Endothelial cell of umbilical vein (primary cell): ENCODE measurements at regions not wholly inside any gene's neighbourhood (a gene's known extent, or its start where the extent isn't known, plus 50 kb on each side); places are given as distances from the start of the nearest gene placed in this dataset.

ENCODE experiments used
- BruUV-seq: library from RNA; stranded (reverse); fragments of 400-500 nt; replicated peaks from 2 replicates; lab custom pipeline; 2021; lab: Mats Ljungman, UMichigan
- CTCF ChIA-PET: fragments of 300-600, 350-600 bp; sonication (Branson Sonifier 250); formaldehyde crosslinking; loops from one replicate; lab custom pipeline; 2021; ENCODE audit warnings: antibody characterized with exemption, inconsistent platforms; lab: Charles Lee
- POLR2A ChIA-PET: fragments of 300-600, 350-600 bp; sonication (Branson Sonifier 250); formaldehyde crosslinking; loops from one replicate; lab custom pipeline; 2021; ENCODE audit warnings: antibody characterized with exemption, inconsistent platforms; lab: Charles Lee
- DNase-seq: peaks from one replicate; pipeline ENCODE4 v3.0.0-alpha.2; 2011; ENCODE audit warnings: low read depth, low spot score
- FAIRE-seq: peaks from 2 replicates; lab custom pipeline; 2011; peaks lifted over from hg19 to GRCh38; lab: Jason Lieb, UNC
- H2AFZ ChIP-seq: 2 replicates; pipeline ENCODE4 v1.6.0; 2012; ENCODE audit warnings: low read depth, low read length, control low read depth, inconsistent platforms
- H3K27ac ChIP-seq: 2 replicates; pipeline ENCODE4 v1.5.1; 2011; ENCODE audit warnings: low read depth, mild to moderate bottlenecking, control low read depth, low read length, moderate library complexity; ENCODE audit not compliant: insufficient read depth
- H3K27me3 ChIP-seq, 2 experiments: 2 replicates each; pipeline versions ENCODE4 v1.6.0 to v1.6.1; 2011; ENCODE audit warnings: low read length in 2 of 2, mixed read lengths in 1 of 2; ENCODE audit not compliant: control insufficient read depth in 2 of 2, insufficient read depth in 2 of 2
- H3K36me3 ChIP-seq, 2 experiments: 2 replicates in 1 of 2; 3 replicates in 1 of 2; pipeline ENCODE4 v1.5.1; 2011; ENCODE audit warnings: low read length in 2 of 2, mild to moderate bottlenecking in 1 of 2, moderate library complexity in 1 of 2; ENCODE audit not compliant: control insufficient read depth in 2 of 2, insufficient read depth in 2 of 2; ENCODE audit errors: extremely low read depth in 1 of 2
- H3K4me1 ChIP-seq: 3 replicates; pipeline ENCODE4 v1.5.1; 2011; ENCODE audit warnings: mild to moderate bottlenecking, low read length; ENCODE audit not compliant: control insufficient read depth, insufficient read depth; ENCODE audit errors: extremely low read depth
- H3K4me2 ChIP-seq: 2 replicates; pipeline ENCODE4 v1.6.1; 2011; ENCODE audit warnings: low read length, control low read depth, mixed read lengths; ENCODE audit not compliant: insufficient read depth
- H3K4me3 ChIP-seq, 3 experiments: fragments of 200-600 bp in 1 of 3; sonication (generic), shearing (Covaris generic) in 1 of 3; replicated peaks in 1 of 3; 2 replicates each; pipeline ENCODE4 v1.5.1; 2011 to 2016; ENCODE audit warnings: control low read depth in 3 of 3, low read length in 3 of 3, mild to moderate bottlenecking in 2 of 3, inconsistent platforms in 1 of 3, low read depth in 1 of 3, moderate library complexity in 1 of 3; ENCODE audit not compliant: insufficient read depth in 1 of 3
- H3K79me2 ChIP-seq: 2 replicates; pipeline ENCODE4 v1.6.0; 2012; ENCODE audit warnings: low read length, inconsistent platforms; ENCODE audit not compliant: control insufficient read depth, insufficient read depth
- H3K9ac ChIP-seq: replicated peaks from 2 replicates; pipeline ENCODE3; 2011; ENCODE audit warnings: low read length, control low read depth; ENCODE audit not compliant: insufficient read depth; ENCODE audit errors: extremely low read depth
- H3K9me1 ChIP-seq: replicated peaks from 3 replicates; pipeline ENCODE4 v1.6.0; 2011; ENCODE audit warnings: mild to moderate bottlenecking, low read length; ENCODE audit not compliant: control insufficient read depth, insufficient read depth; ENCODE audit errors: extremely low read depth
- H3K9me3 ChIP-seq: replicated peaks from 2 replicates; pipeline ENCODE4 v1.5.1; 2012; ENCODE audit warnings: low read length, inconsistent platforms; ENCODE audit not compliant: control insufficient read depth, insufficient read depth
- H4K20me1 ChIP-seq: replicated peaks from 2 replicates; pipeline ENCODE3; 2011; ENCODE audit warnings: mild to moderate bottlenecking, low read length; ENCODE audit not compliant: control insufficient read depth, insufficient read depth; ENCODE audit errors: extremely low read depth
- EZH2 ChIP-seq: IDR thresholded peaks from 2 replicates; pipeline ENCODE4 v1.6.1; 2012; ENCODE audit warnings: borderline replicate concordance, low read depth, mild to moderate bottlenecking, moderate library complexity, low read length, inconsistent platforms; ENCODE audit not compliant: severe bottlenecking
- FOS ChIP-seq: IDR thresholded peaks from 2 replicates; pipeline ENCODE4 v1.6.1; 2011; ENCODE audit warnings: mild to moderate bottlenecking, low read length, moderate library complexity, borderline replicate concordance; ENCODE audit not compliant: insufficient read depth
- GATA2 ChIP-seq: IDR thresholded peaks from 2 replicates; pipeline ENCODE4 v1.7.0; 2011; ENCODE audit warnings: low read depth, mild to moderate bottlenecking, moderate library complexity, mixed read lengths, low read length; ENCODE audit not compliant: insufficient read length, insufficient read depth
- JUN ChIP-seq: IDR thresholded peaks from 2 replicates; pipeline ENCODE4 v1.6.1; 2011; ENCODE audit warnings: borderline replicate concordance, low read depth; ENCODE audit not compliant: insufficient read length, insufficient read depth
- MYC ChIP-seq: IDR thresholded peaks from one replicate; pipeline ENCODE4 v1.6.1; 2011; ENCODE audit warnings: mild to moderate bottlenecking, low read depth, low read length
- POLR2A ChIP-seq: IDR thresholded peaks from 2 replicates; pipeline ENCODE4 v1.6.1; 2012; ENCODE audit warnings: low read depth, mild to moderate bottlenecking, control low read depth, low read length
- POLR2AphosphoS5 ChIP-seq: IDR thresholded peaks from 2 replicates; pipeline ENCODE4 v1.6.1; 2012; ENCODE audit warnings: low read depth, mild to moderate bottlenecking, control low read depth, low read length, moderate library complexity; ENCODE audit not compliant: insufficient read depth
- dilution Hi-C: fragments of 300-500 bp; cut with MboI; formaldehyde crosslinking; loops from one replicate; pipeline ENCODE4 v1.15.0; 2019; ENCODE audit warnings: low sequenced_read_pairs; ENCODE audit not compliant: extremely low pct_ligation_motif_present
- intact Hi-C: fragments of 100-400 bp; cut with micrococcal nuclease; formaldehyde crosslinking; loops from one replicate; pipeline ENCODE4 v1.10.0; 2022
- TF ChIP-seq, protein P1 (sequence below): IDR thresholded peaks from 2 replicates; pipeline ENCODE4 v1.6.1; 2011; ENCODE audit not compliant: insufficient read depth, insufficient read length
- TF ChIP-seq, protein P2 (sequence below), 2 donors: IDR thresholded peaks; 1 replicate in 1 of 2; 2 replicates in 1 of 2; pipeline ENCODE4 v1.5.1; 2011; ENCODE audit warnings: low read length in 2 of 2, mild to moderate bottlenecking in 2 of 2, moderate library complexity in 2 of 2, control low read depth in 1 of 2, inconsistent platforms in 1 of 2, low read depth in 1 of 2; ENCODE audit not compliant: insufficient read depth in 1 of 2; ENCODE audit errors: extremely low read depth in 1 of 2

DNA sequence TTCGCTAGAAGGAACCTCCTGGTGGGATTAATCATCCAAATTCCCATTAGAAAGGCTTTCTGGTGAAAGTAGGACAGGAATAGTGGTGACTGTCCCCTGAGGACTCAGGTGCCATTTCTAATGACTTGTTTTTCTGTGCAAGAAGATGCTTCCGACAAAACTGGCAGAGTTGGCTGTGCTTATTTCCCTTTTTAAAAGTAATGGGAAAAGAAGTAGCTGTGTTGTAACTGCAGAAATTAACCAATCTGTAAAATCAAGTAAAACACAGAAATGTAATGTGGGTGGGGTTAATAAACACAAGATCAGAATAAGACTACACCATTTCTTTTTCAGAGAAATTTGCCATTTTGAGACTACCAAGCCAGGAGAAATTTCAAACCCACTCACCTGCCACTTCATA, 55.0 kb upstream of the FAM9B start:
- Histone ChIP-seq H3K9me3 (no peaks in the 10 kb centered on the region), H3K27me3 (no peaks in the 10 kb centered on the region), H3K4me3 (no peak overlapping the region), H3K9me1 (no peaks in the 10 kb centered on the region), H3K4me1 (no peaks in the 10 kb centered on the region), H3K4me2 (no peak overlapping the region), H4K20me1 (no peaks in the 10 kb centered on the region), H3K27ac (no peak overlapping the region), H3K9ac (no peak overlapping the region), H2AFZ (no peak overlapping the region), H3K36me3 (no peaks in the 10 kb centered on the region), H3K79me2 (no peaks in the 10 kb centered on the region)
- BruUV-seq: no TSS peak
- FAIRE-seq (no peak), DNase-seq (no peak)
- intact Hi-C loops: no loop called here
- POLR2A ChIA-PET: no interaction called here
- TF ChIP-seq JUN (no peak), FOS (no peak), POLR2AphosphoS5 (no peak), EZH2 (no peak), POLR2A (no peak), MYC (no peak), GATA2 (no peak)
- TF ChIP-seq, protein P1, sequence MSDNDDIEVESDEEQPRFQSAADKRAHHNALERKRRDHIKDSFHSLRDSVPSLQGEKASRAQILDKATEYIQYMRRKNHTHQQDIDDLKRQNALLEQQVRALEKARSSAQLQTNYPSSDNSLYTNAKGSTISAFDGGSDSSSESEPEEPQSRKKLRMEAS: no peak
- TF ChIP-seq, protein P2, sequence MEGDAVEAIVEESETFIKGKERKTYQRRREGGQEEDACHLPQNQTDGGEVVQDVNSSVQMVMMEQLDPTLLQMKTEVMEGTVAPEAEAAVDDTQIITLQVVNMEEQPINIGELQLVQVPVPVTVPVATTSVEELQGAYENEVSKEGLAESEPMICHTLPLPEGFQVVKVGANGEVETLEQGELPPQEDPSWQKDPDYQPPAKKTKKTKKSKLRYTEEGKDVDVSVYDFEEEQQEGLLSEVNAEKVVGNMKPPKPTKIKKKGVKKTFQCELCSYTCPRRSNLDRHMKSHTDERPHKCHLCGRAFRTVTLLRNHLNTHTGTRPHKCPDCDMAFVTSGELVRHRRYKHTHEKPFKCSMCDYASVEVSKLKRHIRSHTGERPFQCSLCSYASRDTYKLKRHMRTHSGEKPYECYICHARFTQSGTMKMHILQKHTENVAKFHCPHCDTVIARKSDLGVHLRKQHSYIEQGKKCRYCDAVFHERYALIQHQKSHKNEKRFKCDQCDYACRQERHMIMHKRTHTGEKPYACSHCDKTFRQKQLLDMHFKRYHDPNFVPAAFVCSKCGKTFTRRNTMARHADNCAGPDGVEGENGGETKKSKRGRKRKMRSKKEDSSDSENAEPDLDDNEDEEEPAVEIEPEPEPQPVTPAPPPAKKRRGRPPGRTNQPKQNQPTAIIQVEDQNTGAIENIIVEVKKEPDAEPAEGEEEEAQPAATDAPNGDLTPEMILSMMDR (IDR thresholded peaks at IDR 0.05; ENCODE audit: extremely low read depth in 1 of 2, insufficient read depth in 1 of 2, low read depth in 1 of 2, low read length in 2 of 2): no peak
- CTCF ChIA-PET: no interaction called here
- dilution Hi-C loops: no loop called here
